KG1 (cell line): ENCODE measurements at regions not wholly inside any gene's neighbourhood (a gene's known extent, or its start where the extent isn't known, plus 50 kb on each side); places are given as distances from the start of the nearest gene placed in this dataset.

Source experiments
- DNase-seq: peaks from one replicate; lab custom pipeline; 2025; lab: John Stamatoyannopoulos, UW

GRCh38 chr5:96340357-96340756, 92.7 kb downstream of the PCSK1 start:
- DNase-seq: no peak

DNA sequence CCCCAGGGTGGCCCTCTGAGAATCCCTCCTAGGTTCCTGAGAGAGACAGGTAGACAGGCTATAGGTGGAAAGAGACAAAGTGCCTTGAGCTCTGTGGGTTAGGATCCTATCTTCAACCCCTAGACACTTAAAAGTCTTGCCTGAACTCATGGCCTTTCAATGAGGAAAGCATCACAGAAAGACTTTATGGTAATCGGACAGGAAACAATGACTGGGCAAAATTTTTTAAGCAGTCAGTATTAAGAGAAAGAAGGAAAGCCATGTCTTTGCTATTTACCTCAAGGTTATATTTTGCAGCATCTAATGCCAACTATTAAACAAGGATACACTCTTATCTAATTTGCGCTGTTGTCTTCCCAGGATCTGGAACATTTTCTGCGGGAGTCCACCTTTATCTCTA, 93.2 kb downstream of the PCSK1 start:
- no peak for DNase-seq

- DNase-seq: no peak
These were observed 94.2 kb downstream of the PCSK1 start for GRCh38 chr5:96338624-96339415.

- no peak for DNase-seq
These were observed 95.0 kb downstream of the PCSK1 start for GRCh38 chr5:96338091-96338490.

GRCh38 chr5:96337048-96337781, 95.8 kb downstream of the PCSK1 start:
- DNase-seq: no peak

DNA sequence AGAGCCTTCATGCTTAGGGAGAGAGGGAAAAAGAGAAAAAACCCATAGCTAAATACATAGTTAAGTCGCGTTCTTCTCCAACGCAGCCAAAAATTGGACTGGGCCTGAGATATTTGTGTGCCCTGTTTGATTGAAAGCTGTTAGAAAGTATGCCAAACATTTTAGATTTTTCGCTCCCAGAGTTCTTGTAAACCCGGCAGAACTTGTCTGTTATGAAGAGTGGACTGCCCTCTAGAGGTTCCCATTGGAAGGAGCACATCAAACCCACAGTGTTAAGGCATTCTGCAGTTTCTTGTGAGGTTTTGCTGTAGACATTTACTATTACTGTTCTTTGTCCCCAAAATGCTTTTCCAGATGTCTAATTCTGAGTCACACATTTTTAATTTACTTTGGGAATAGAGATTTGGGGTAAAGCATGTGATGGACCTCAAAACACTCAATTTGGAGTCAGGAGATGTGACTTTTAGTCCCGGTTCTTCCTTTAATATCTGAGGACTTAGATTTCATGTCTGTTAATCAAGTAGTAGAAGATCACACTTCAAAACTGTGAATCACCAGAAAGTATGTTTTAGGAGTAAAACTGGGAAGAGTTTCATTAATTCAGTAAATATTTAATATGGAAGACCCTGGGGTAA, 96.6 kb downstream of the PCSK1 start:
- no peak for DNase-seq

DNA sequence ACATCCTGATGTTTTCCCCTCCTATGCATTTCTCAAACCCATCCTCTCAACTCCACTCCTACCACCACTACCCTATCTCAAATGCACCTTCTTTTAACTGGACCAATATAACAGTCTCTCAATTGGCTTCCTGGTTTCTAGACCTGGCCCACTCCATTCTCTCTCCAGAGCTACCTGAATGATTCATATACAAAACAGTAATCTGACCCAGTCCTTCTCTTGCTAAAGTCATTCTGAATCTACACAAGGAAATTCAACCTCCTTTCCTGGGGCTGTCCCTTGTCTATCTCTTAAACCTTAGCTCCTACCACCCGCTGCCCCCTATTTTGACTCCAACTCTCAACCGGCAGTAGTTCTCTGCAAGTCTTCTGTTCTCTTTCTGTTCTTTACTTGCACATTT, 97.2 kb downstream of the PCSK1 start:
- no peak for DNase-seq

DNA sequence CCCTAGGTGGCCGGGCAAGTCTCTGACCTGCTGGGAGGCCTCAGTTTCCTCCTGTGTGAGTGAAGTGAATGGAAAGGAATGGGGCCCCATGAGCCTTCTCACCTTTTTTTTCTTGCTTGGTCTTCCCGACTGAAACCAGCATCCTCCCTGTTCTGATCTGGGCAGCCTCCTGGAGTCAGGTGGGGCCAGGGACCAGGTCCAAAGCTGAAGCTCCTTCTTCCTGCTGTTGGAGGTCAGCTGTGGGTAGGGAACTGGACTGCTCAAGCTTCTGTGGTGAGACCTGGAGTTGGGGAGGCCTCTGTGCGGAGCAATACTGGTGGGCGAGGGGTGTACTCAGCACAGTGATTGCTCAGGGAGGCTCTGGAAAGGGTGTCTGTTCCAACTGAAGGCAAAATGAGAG, 99.7 kb downstream of the PCSK1 start:
- no peak for DNase-seq

- DNase-seq: no peak
These were observed 100.3 kb downstream of the PCSK1 start for GRCh38 chr5:96332535-96333366.

- DNase-seq: no peak
These were observed 101.2 kb downstream of the PCSK1 start for GRCh38 chr5:96331681-96332361.

GRCh38 chr5:96331210-96331609, 101.8 kb downstream of the PCSK1 start:
- no peak for DNase-seq

GRCh38 chr5:96330530-96331140, 102.4 kb downstream of the PCSK1 start:
- DNase-seq: no peak

DNA sequence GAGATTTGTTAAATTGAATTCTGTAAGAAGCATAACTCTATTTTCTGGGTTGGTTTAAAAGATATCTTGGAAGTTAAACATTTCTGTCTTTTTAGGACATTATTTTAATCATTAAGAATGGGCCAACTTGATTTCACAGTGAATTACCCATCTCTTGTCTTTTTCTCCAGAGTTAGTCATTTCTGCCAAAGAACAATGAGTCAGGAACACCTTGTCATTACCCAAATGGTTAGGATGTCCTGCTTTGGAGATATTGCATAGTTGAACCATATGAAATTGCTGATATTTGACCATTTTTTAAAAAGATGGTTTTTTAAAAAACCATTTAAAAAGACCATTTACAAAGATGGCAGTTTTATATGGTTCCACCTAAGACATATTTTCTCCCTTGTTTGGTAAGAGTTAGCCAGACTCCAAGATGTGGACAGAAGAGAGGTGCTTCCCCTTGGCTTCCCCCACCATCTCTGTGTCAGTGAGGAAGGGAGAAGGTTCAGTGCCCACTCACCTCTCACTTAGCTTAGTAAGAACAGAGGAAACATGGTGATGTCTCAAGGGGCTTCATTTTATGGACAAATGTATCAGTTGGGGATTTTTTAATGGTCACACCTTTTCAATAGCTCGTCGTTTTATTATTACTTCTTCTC, 103.0 kb downstream of the PCSK1 start:
- DNase-seq: no peak

- no peak for DNase-seq
These were observed 103.8 kb downstream of the PCSK1 start for GRCh38 chr5:96329289-96329688.

DNA sequence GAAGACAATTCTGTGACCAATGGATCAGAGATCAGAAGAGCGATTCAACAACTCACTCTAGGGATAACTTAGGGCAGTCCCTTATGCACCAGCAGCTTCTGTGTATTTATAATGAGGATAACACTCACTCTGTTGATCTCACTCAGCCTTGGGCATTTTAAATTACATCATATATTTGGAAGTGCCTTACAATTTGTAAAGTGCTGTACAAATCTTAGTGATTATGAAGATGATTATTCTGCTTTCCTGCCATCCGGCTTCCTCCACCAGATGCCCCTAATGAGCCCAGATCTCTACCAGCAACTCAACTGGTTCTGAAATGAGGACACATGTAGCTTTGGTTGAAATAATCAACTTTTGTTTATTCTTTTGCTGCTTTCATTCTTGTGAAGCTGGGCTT, 105.3 kb downstream of the PCSK1 start:
- DNase-seq: no peak

GRCh38 chr5:96326902-96327301, 106.1 kb downstream of the PCSK1 start:
- DNase-seq: no peak

DNA sequence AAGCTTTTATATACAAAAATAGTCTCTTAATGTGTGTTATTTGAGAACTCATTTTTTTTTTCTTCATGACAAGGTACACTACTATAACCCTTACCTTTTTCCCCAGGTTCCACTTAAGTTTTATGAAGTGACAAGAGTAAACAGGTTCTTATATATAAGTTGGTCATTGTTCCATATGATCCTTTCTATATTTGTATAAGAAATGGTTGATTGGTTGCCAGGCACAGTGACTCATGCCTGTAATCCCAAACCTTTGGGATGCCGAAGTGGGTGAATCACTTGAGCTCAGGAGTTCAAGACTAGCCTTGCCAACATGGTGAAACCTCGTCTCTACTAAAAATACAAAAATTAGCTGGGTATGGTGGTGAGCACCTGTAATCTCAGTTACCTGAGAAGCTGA, 108.3 kb downstream of the PCSK1 start:
- no peak for DNase-seq

DNA sequence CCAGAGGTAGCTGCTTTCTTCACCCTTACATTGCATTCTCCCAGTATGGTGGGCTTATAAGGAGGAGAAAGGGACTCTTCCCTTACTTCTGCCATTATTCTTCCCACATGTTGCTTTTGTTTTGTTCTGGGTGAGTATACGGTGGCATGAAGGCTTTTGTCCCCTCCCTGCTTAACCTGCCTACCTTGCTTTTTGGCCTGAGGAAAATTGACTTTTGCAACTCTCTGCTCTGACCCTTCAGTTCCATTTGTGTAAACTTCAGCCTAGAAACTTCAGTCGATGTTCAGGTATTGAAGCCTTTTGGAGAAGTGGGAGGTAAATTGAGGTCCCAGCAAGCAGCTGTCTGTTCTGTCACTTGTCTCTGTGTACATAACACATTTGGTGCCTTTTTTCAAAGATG, 110.2 kb downstream of the PCSK1 start:
- DNase-seq: no peak

- DNase-seq: no peak
These were observed 110.8 kb downstream of the PCSK1 start for GRCh38 chr5:96322217-96322616.

GRCh38 chr5:96321345-96321744, 111.7 kb downstream of the PCSK1 start:
- no peak for DNase-seq

- DNase-seq: no peak
These were observed 112.3 kb downstream of the PCSK1 start for GRCh38 chr5:96320797-96321196.
